Lower leg skin (tissue), 4 donors: ENCODE measurements at regions not wholly inside any gene's neighbourhood (a gene's known extent, or its start where the extent isn't known, plus 50 kb on each side); places are given as distances from the start of the nearest gene placed in this dataset.

ENCODE experiments used
- DNase-seq, 2 donors: peaks; one replicate each; pipeline ENCODE4 v3.0.0-alpha.2; 2019; ENCODE audit warnings: low spot score in 2 of 2
- H3K4me3 ChIP-seq: fragments of 200-600 bp; sonication (generic); 2 replicates; pipeline ENCODE4 v1.5.1; 2017; ENCODE audit warnings: mild to moderate bottlenecking, low read depth; ENCODE audit not compliant: poor library complexity, severe bottlenecking
- POLR2A ChIP-seq, 2 donors: fragments of 450-650 bp; IDR thresholded peaks; one replicate each; pipeline ENCODE4 v1.6.1; 2016 to 2017; ENCODE audit warnings: antibody characterized with exemption in 2 of 2, mild to moderate bottlenecking in 1 of 2, moderate library complexity in 1 of 2
- WGBS, 2 donors: methylation state at CpG; one replicate each; pipeline ENCODE4 v1.1.5; 2018; 5-methylcytosine and 5-hydroxymethylcytosine counted together
- intact Hi-C: fragments of 100-400 bp; cut with DNase I; formaldehyde crosslinking; loops from one replicate; pipeline ENCODE4 v1.15.0; 2023; ENCODE audit warnings: low total_unique reads
- TF ChIP-seq, protein P1 (sequence below), 3 donors: fragments of 450-650 bp; IDR thresholded peaks; one replicate each; pipeline ENCODE4 v1.5.1; 2016; ENCODE audit warnings: antibody characterized with exemption in 3 of 3, mild to moderate bottlenecking in 3 of 3, moderate library complexity in 2 of 3

DNA sequence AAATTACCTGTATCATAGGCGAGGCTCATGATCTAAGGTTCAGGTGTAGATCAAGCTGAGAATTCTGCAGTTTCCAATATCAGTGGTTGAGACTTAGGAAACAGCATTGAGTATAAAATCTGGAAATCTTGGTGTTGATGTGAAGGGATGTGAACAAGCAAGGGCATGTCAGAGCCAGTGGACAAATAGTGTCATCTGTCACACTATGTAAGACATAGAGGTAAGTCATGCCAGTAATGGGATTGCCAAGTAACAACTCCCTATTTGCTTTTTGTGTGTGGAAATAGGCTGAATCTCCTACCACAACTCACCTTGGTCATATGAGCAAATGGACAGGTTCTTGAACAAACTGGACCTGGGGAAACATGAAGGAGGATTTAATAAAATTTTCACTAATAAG lies 334.5 kb upstream of the EMCN start:
- TF ChIP-seq, protein P1, sequence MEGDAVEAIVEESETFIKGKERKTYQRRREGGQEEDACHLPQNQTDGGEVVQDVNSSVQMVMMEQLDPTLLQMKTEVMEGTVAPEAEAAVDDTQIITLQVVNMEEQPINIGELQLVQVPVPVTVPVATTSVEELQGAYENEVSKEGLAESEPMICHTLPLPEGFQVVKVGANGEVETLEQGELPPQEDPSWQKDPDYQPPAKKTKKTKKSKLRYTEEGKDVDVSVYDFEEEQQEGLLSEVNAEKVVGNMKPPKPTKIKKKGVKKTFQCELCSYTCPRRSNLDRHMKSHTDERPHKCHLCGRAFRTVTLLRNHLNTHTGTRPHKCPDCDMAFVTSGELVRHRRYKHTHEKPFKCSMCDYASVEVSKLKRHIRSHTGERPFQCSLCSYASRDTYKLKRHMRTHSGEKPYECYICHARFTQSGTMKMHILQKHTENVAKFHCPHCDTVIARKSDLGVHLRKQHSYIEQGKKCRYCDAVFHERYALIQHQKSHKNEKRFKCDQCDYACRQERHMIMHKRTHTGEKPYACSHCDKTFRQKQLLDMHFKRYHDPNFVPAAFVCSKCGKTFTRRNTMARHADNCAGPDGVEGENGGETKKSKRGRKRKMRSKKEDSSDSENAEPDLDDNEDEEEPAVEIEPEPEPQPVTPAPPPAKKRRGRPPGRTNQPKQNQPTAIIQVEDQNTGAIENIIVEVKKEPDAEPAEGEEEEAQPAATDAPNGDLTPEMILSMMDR (IDR thresholded peaks at IDR 0.05): no peak
- no peak overlapping the region for H3K4me3 ChIP-seq
- WGBS, 2 donors: 93 to 96% methylated on average over 1 of the region's 1 CpG
- intact Hi-C loops: no loop called here
- DNase-seq: no peak

DNA sequence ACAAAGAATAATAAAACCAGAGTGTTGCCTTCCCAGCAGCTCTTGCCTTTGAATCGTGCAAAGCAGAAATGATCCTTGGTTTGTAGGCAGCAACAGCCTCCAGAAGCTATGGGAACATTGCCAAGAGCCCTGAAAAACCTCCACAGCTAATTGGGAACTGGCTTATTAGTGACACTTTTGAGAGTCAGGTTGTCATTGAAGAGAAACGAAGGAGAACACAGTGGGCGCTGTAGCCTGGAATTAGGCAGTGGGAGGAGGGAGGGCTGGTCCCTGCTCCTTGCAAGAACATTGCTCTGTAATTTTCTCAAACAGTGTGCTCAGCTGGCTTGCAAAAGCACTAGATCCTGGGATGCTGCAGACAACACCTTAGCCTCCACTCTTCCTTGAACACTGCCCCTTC lies 331.5 kb upstream of the EMCN start:
- no peak for TF ChIP-seq POLR2A (IDR thresholded peaks at IDR 0.05)
- TF ChIP-seq, protein P1 (IDR thresholded peaks at IDR 0.05): no peak
- no peak for DNase-seq
- no peak overlapping the region for H3K4me3 ChIP-seq
- intact Hi-C loops: no loop called here
- WGBS, 2 donors: 60 to 62% methylated on average over 3 of the region's 3 CpGs

- H3K4me3 ChIP-seq: no peak overlapping the region
- no peak for DNase-seq
- WGBS, 2 donors: 89 to 91% methylated on average over 2 of the region's 2 CpGs
- intact Hi-C loops: no loop called here
- no peak for TF ChIP-seq POLR2A (IDR thresholded peaks at IDR 0.05)
- TF ChIP-seq, protein P1 (IDR thresholded peaks at IDR 0.05): no peak
These were observed 331.0 kb upstream of the EMCN start for GRCh38 chr4:100848841-100849240.

GRCh38 chr4:100843910-100844309 lies 326.1 kb upstream of the EMCN start:
- H3K4me3 ChIP-seq: no peak overlapping the region
- intact Hi-C loops: no loop called here
- no peak for DNase-seq
- TF ChIP-seq, protein P1 (IDR thresholded peaks at IDR 0.05): no peak
- TF ChIP-seq POLR2A (IDR thresholded peaks at IDR 0.05): no peak

DNA sequence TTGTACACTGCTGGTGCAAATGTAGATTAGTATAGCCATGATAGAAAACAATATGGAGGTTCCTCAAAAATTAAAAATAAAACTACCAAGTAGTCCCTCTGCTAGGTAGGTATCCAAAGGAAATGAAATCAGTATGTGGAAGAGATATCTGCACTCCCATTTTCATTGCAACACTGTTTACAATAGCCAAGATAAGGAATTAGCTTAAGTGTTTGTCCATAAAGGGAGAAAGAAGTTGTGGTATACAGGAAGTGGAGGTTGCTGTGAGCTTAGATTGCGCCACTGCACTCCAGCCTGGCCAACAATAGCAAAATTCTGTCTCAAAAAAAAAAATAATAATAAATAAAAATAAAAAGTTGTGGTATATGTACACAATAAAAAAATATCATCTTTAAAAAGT lies 325.0 kb upstream of the EMCN start:
- DNase-seq: no peak

GRCh38 chr4:100841911-100842310 lies 324.1 kb upstream of the EMCN start:
- TF ChIP-seq, protein P1 (IDR thresholded peaks at IDR 0.05): no peak
- no peak for TF ChIP-seq POLR2A (IDR thresholded peaks at IDR 0.05)
- no peak for DNase-seq
- H3K4me3 ChIP-seq: no peak overlapping the region
- 94 to 97% methylated on average over 2 of the region's 2 CpGs for WGBS, 2 donors
- intact Hi-C loops: no loop called here

More for the DNA sequence above, 325.0 kb upstream of the EMCN start:
- WGBS, 2 donors: 94 to 100% methylated on average over 1 of the region's 1 CpG
- TF ChIP-seq, protein P1 (IDR thresholded peaks at IDR 0.05): no peak
- TF ChIP-seq POLR2A (IDR thresholded peaks at IDR 0.05): no peak
- intact Hi-C loops: no loop called here
- no peak overlapping the region for H3K4me3 ChIP-seq
